ENCODE measurements at regions not wholly inside any gene's neighbourhood (a gene's known extent, or its start where the extent isn't known, plus 50 kb on each side); places are given as distances from the start of the nearest gene placed in this dataset.

GRCh38 chrX:68937581-68937980 is 108.8 kb downstream of the EFNB1 start:
- Histone ChIP-seq H3K4me1 (peaks cover 0 to 17% (median 2%) of the 10 kb centered on the region in 4 donors), H3K36me3 (no peaks in the 10 kb centered on the region), H3K4me3 (no peak overlapping the region), H3K27me3 (no peaks in the 10 kb centered on the region), H3K9me3 (no peaks in the 10 kb centered on the region), H3K27ac (no peak overlapping the region)
- intact Hi-C loops (cut with DNase I; ENCODE audit: low total_unique reads), result no loop called here
- 80 to 96% (median 86%) methylated on average over 2 of the region's 2 CpGs for WGBS, 5 donors
- no peak for DNase-seq
- TF ChIP-seq CTCF (IDR thresholded peaks at IDR 0.05), result no peak
- no peak for TF ChIP-seq POLR2AphosphoS5 (IDR thresholded peaks at IDR 0.05)
- TF ChIP-seq EP300 (IDR thresholded peaks at IDR 0.05), result no peak
- TF ChIP-seq POLR2A (IDR thresholded peaks at IDR 0.05), result no peak

GRCh38 chrX:68936608-68937007 is 107.8 kb downstream of the EFNB1 start:
- Histone ChIP-seq H3K4me1 (peaks cover 0 to 11% (median 0%) of the 10 kb centered on the region in 4 donors), H3K36me3 (no peaks in the 10 kb centered on the region), H3K9me3 (no peaks in the 10 kb centered on the region), H3K27me3 (no peaks in the 10 kb centered on the region), H3K4me3 (no peak overlapping the region), H3K27ac (no peak overlapping the region)
- intact Hi-C loops (cut with DNase I; ENCODE audit: low total_unique reads), result no loop called here
- peak in 1 of 2 donors; percentile 22 for DNase-seq
- TF ChIP-seq POLR2AphosphoS5 (IDR thresholded peaks at IDR 0.05) (no peak), CTCF (IDR thresholded peaks at IDR 0.05) (no peak), POLR2A (IDR thresholded peaks at IDR 0.05) (no peak), EP300 (IDR thresholded peaks at IDR 0.05) (no peak)

GRCh38 chrX:68936126-68936525 is 107.3 kb downstream of the EFNB1 start:
- H3K4me3 ChIP-seq, result no peak overlapping the region
- 61 to 94% (median 75%) methylated on average over 2 to 4 of the region's 4 CpGs for WGBS, 5 donors

GRCh38 chrX:68935362-68935761 is 106.5 kb downstream of the EFNB1 start:
- Histone ChIP-seq H3K4me3 (no peak overlapping the region), H3K27me3 (peaks cover 0 to 3% (median 0%) of the 10 kb centered on the region in 3 donors), H3K27ac (no peak overlapping the region), H3K36me3 (no peaks in the 10 kb centered on the region), H3K9me3 (no peaks in the 10 kb centered on the region), H3K4me1 (peaks cover 0 to 6% (median 0%) of the 10 kb centered on the region in 4 donors)
- intact Hi-C loops (cut with DNase I; ENCODE audit: low total_unique reads), result no loop called here
- TF ChIP-seq POLR2A (IDR thresholded peaks at IDR 0.05) (no peak), POLR2AphosphoS5 (IDR thresholded peaks at IDR 0.05) (no peak), EP300 (IDR thresholded peaks at IDR 0.05) (no peak), CTCF (IDR thresholded peaks at IDR 0.05) (no peak)
- whole genome bisulfite sequencing, 5 donors, result 41 to 66% (median 51%) methylated on average over 2 of the region's 2 CpGs
- peak in 1 of 2 donors; percentile 0 for DNase-seq

More at GRCh38 chrX:68936126-68936525, 107.3 kb downstream of the EFNB1 start:
- no peaks in the 10 kb centered on the region for H3K36me3 ChIP-seq
- intact Hi-C loops (cut with DNase I; ENCODE audit: low total_unique reads), result no loop called here
- H3K4me1 ChIP-seq, result peaks cover 0 to 6% (median 0%) of the 10 kb centered on the region in 4 donors
- H3K27me3 ChIP-seq, result peaks cover 0 to 2% (median 0%) of the 10 kb centered on the region in 3 donors
- DNase-seq, result peak in 1 of 2 donors; percentile 17
- TF ChIP-seq POLR2A (IDR thresholded peaks at IDR 0.05) (no peak), CTCF (IDR thresholded peaks at IDR 0.05) (no peak), POLR2AphosphoS5 (IDR thresholded peaks at IDR 0.05) (no peak), EP300 (IDR thresholded peaks at IDR 0.05) (no peak)
- H3K27ac ChIP-seq, result no peak overlapping the region
- no peaks in the 10 kb centered on the region for H3K9me3 ChIP-seq

Data from stomach (tissue), 8 donors.